ENCODE measurements at regions not wholly inside any gene's neighbourhood (a gene's known extent, or its start where the extent isn't known, plus 50 kb on each side); places are given as distances from the start of the nearest gene placed in this dataset.

GRCh38 chr9:89797255-89797654, 192.4 kb downstream of the GADD45G start (continued):
- TF ChIP-seq ATF2 (IDR thresholded peaks at IDR 0.05; ENCODE audit: low read length) (no peak), SMAD5 (IDR thresholded peaks at IDR 0.05; ENCODE audit: low read depth) (no peak), CREB1 (IDR thresholded peaks at IDR 0.05; ENCODE audit: low read depth) (no peak), KAT2A (conservative IDR thresholded peaks at IDR 0.05; ENCODE audit: control insufficient read depth, low read depth, low read length) (no peak), STAT3 (IDR thresholded peaks at IDR 0.05; ENCODE audit: low read depth, low read length) (no peak)

- no peaks in the 10 kb centered on the region for H3K9me3 ChIP-seq (replicated peaks; ENCODE audit: control insufficient read depth, insufficient read depth, low read length)
- in situ Hi-C loops (cut with MboI) (no loop called here), intact Hi-C loops (cut with micrococcal nuclease; ENCODE audit: unreplicated experiment) (no loop called here)
- 33% methylated on average over 8 of the region's 8 CpGs for WGBS (ENCODE audit: insufficient coverage, insufficient replicate concordance, low lambda C conversion rate, missing lambda C conversion rate)
- ATAC-seq (no peak), DNase-seq (ENCODE audit: low read depth, low spot score) (no peak), FAIRE-seq (no peak)
- ChIA-PET CTCF (interaction anchor here (0.8 to 1.4 kb wide), 2 partner anchors 18 to 195 kb away, joined by 3 read pairs; no protein-coding TSS in a partner anchor), RAD21 (ENCODE audit: unreplicated experiment) (interaction anchor here (1.7 kb wide), 1 partner anchor 12 kb away, joined by 3 read pairs; no protein-coding TSS in a partner anchor), POLR2A (no interaction called here), SMC1A (ENCODE audit: uncharacterized antibody, unreplicated experiment) (interaction anchor here (1.0 to 1.2 kb wide), 2 partner anchors 11 to 17 kb away, joined by 3 read pairs; no protein-coding TSS in a partner anchor)
- no peaks in the 10 kb centered on the region for H3K4me1 ChIP-seq (ENCODE audit: control insufficient read depth, insufficient read depth, low read length)
- BruUV-seq (replicated peaks): no TSS peak
- no peak overlapping the region for H3K4me3 ChIP-seq
- H3K27me3 ChIP-seq (replicated peaks in 1 of 2; ENCODE audit: control insufficient read depth in 2 of 2, insufficient read depth in 2 of 2, low read length in 1 of 2): 0 out of 4 replicates have a peak, but pooled peaks cover 0 to 3% of the 10 kb centered on the region in 2 experiments
- H3K79me2 ChIP-seq (ENCODE audit: control insufficient read depth, insufficient read depth, low read length): no peaks in the 10 kb centered on the region
- H3K9ac ChIP-seq (ENCODE audit: control insufficient read depth, insufficient read depth, low read length): no peak overlapping the region
- no peaks in the 10 kb centered on the region for H4K20me1 ChIP-seq (ENCODE audit: control insufficient read depth, insufficient read depth)
- H3K4me2 ChIP-seq (ENCODE audit: control insufficient read depth, insufficient read depth): no peak overlapping the region
- H3K27ac ChIP-seq (ENCODE audit: control insufficient read depth, insufficient read depth): no peak overlapping the region
- no peak overlapping the region for H2AFZ ChIP-seq (ENCODE audit: control insufficient read depth, low read depth, low read length)
- no peaks in the 10 kb centered on the region for H3K36me3 ChIP-seq (ENCODE audit: control insufficient read depth in 2 of 2, insufficient read depth in 2 of 2, low read length in 1 of 2)
- no peak for TF ChIP-seq SREBF2 (IDR thresholded peaks at IDR 0.05; ENCODE audit: low read length)
- TF ChIP-seq SMC3 (IDR thresholded peaks at IDR 0.05; ENCODE audit: borderline replicate concordance, low read length): no peak
- TF ChIP-seq YY1 (IDR thresholded peaks at IDR 0.05; ENCODE audit: low read depth, low read length): no peak
- TF ChIP-seq SREBF1 (IDR thresholded peaks at IDR 0.05; ENCODE audit: low read length): no peak
- TF ChIP-seq SUPT20H (IDR thresholded peaks at IDR 0.05; ENCODE audit: borderline replicate concordance, control insufficient read depth, low read depth, low read length): no peak
- no peak for TF ChIP-seq BHLHE40 (IDR thresholded peaks at IDR 0.05; ENCODE audit: borderline replicate concordance in 1 of 2, low read depth in 2 of 2, low read length in 1 of 2)
- no peak for TF ChIP-seq SMAD5 (IDR thresholded peaks at IDR 0.05; ENCODE audit: low read depth)
- TF ChIP-seq MAX (IDR thresholded peaks at IDR 0.05; ENCODE audit: low read depth, low read length): no peak
- TF ChIP-seq TARDBP (IDR thresholded peaks at IDR 0.05; ENCODE audit: borderline replicate concordance): no peak
- TF ChIP-seq EZH2 (IDR thresholded peaks at IDR 0.05; ENCODE audit: borderline replicate concordance, control insufficient read depth, low read depth, low read length): no peak
- no peak for TF ChIP-seq E4F1 (IDR thresholded peaks at IDR 0.05; ENCODE audit: borderline replicate concordance, partially characterized antibody)
- TF ChIP-seq ASH2L (IDR thresholded peaks at IDR 0.05; ENCODE audit: borderline replicate concordance, low read depth): no peak
- TF ChIP-seq BCL3 (IDR thresholded peaks at IDR 0.05; ENCODE audit: borderline replicate concordance, insufficient read depth, low read depth, low read length, poor library complexity, severe bottlenecking): no peak
- TF ChIP-seq PAX8 (IDR thresholded peaks at IDR 0.05): no peak
- no peak for TF ChIP-seq KDM1A (IDR thresholded peaks at IDR 0.05; ENCODE audit: borderline replicate concordance)
Observed at GRCh38 chr9:89797937-89798455, 193.2 kb downstream of the GADD45G start.
